Muscle of leg (tissue), 3 donors: ENCODE measurements at regions not wholly inside any gene's neighbourhood (a gene's known extent, or its start where the extent isn't known, plus 50 kb on each side); places are given as distances from the start of the nearest gene placed in this dataset.

ENCODE experiments used
- DNase-seq: peaks from one replicate; pipeline ENCODE4 v3.0.0; 2013
- H3K27ac ChIP-seq: one replicate; pipeline ENCODE4 v1.5.1; 2013; ENCODE audit warnings: mild to moderate bottlenecking, low read length, control low read depth
- H3K27me3 ChIP-seq: one replicate; pipeline ENCODE4 v1.6.1; 2013; ENCODE audit warnings: low read length; ENCODE audit not compliant: control insufficient read depth, insufficient read depth
- H3K36me3 ChIP-seq: one replicate; pipeline ENCODE4 v1.6.1; 2013; ENCODE audit warnings: low read length; ENCODE audit not compliant: control insufficient read depth, insufficient read depth
- H3K4me1 ChIP-seq: one replicate; pipeline ENCODE4 v1.6.1; 2013; ENCODE audit warnings: low read length; ENCODE audit not compliant: control insufficient read depth, insufficient read depth
- H3K4me3 ChIP-seq: one replicate; pipeline ENCODE4 v1.5.1; 2013; ENCODE audit warnings: low read length, control low read depth
- H3K9me3 ChIP-seq: replicated peaks from 2 replicates; pipeline ENCODE4 v1.6.1; 2013; ENCODE audit warnings: low read depth, low read length; ENCODE audit not compliant: control insufficient read depth
- WGBS: methylation state at CpG from one replicate; pipeline ENCODE4 v1.1.5; 2013; ENCODE audit warnings: missing lambda C conversion rate; ENCODE audit not compliant: insufficient coverage; 5-methylcytosine and 5-hydroxymethylcytosine counted together

GRCh38 chr3:24850245-24850644 is 355.6 kb upstream of the THRB start:
- H3K4me1 ChIP-seq = no peaks in the 10 kb centered on the region
- no peaks in the 10 kb centered on the region for H3K27me3 ChIP-seq
- no peak for DNase-seq
- no peak overlapping the region for H3K4me3 ChIP-seq
- no peaks in the 10 kb centered on the region for H3K36me3 ChIP-seq
- 80% methylated on average over 1 of the region's 2 CpGs for WGBS
- no peaks in the 10 kb centered on the region for H3K9me3 ChIP-seq
- H3K27ac ChIP-seq = no peak overlapping the region

- 50% methylated on average over 1 of the region's 4 CpGs for WGBS
- no peaks in the 10 kb centered on the region for H3K9me3 ChIP-seq
- no peak overlapping the region for H3K27ac ChIP-seq
- no peaks in the 10 kb centered on the region for H3K27me3 ChIP-seq
- no peak for DNase-seq
- H3K36me3 ChIP-seq = no peaks in the 10 kb centered on the region
- H3K4me3 ChIP-seq = no peak overlapping the region
- no peaks in the 10 kb centered on the region for H3K4me1 ChIP-seq
Observed at GRCh38 chr3:24853685-24854490, 359.2 kb upstream of the THRB start.

DNA sequence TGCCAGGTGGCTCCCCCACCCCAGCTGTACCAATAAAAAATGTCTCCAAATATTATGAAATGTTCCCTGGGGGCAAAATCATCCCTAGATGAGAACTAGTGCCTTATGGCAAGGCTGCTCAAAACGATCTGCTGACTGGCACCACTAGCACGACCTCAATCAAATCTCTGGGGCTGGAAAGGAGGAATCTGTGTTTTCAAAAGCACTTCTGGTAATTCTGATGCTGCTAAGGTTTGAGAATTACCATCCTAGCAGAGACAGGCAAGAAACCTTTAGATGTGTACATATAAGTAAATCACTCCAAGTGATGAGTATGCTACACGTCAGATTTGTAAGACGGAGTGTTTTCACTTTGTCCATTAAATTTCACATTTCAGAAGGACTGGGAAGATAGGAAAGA is 360.1 kb upstream of the THRB start:
- Histone ChIP-seq H3K9me3 (no peaks in the 10 kb centered on the region), H3K36me3 (no peaks in the 10 kb centered on the region), H3K27me3 (no peaks in the 10 kb centered on the region), H3K4me1 (no peaks in the 10 kb centered on the region), H3K27ac (no peak overlapping the region), H3K4me3 (no peak overlapping the region)
- 67% methylated on average over 1 of the region's 4 CpGs for WGBS
- no peak for DNase-seq

GRCh38 chr3:24857945-24858344 is 363.3 kb upstream of the THRB start:
- Histone ChIP-seq H3K9me3 (no peaks in the 10 kb centered on the region), H3K27ac (no peak overlapping the region), H3K4me1 (no peaks in the 10 kb centered on the region), H3K4me3 (no peak overlapping the region), H3K27me3 (no peaks in the 10 kb centered on the region), H3K36me3 (no peaks in the 10 kb centered on the region)
- no CpG with 5 or more reads among the region's 1 CpG for WGBS
- no peak for DNase-seq

DNA sequence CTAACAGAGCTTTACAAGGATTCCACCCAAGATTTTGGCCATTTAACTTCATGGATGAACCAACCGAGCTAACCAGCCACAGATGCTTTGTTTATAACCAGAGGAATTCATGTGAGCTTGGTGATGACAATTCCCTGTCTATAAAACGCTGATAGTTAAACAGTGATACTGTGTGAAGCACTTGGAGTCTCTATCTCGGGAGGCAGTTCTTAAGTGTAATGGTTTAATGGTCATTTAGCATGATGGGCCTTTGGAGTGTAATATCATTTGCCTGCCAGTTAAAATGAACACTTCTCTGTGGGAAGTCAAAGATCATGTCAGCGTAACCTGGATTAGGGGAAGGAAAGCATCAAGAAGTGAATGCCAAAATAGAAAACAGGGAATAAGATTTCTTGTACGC is 368.6 kb upstream of the THRB start:
- no peaks in the 10 kb centered on the region for H3K36me3 ChIP-seq
- no peak overlapping the region for H3K27ac ChIP-seq
- H3K4me1 ChIP-seq = no peaks in the 10 kb centered on the region
- no peaks in the 10 kb centered on the region for H3K27me3 ChIP-seq
- no peak for DNase-seq
- 64% methylated on average over 3 of the region's 5 CpGs for WGBS
- no peaks in the 10 kb centered on the region for H3K9me3 ChIP-seq
- H3K4me3 ChIP-seq = no peak overlapping the region

DNA sequence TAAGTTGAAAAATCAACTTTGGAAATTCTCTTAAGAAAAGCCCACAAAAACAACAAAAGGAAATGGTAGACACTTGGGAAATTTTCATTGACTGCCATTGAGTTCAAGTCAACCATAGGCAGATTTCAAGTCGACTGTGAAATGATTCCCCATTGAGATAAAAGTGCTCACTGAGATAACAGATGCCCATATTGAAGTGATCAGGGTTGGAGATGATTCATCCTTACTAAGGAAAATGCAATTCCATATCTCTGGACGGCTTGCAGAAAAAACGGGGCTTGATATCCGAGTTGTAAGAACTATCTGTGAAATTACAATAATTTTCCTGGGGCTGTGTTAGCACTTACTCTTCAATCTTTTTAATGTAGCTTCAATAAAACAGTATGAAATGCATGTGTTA is 373.1 kb upstream of the THRB start:
- no peak overlapping the region for H3K27ac ChIP-seq
- H3K4me1 ChIP-seq = no peaks in the 10 kb centered on the region
- H3K27me3 ChIP-seq = no peaks in the 10 kb centered on the region
- no CpG with 5 or more reads among the region's 4 CpGs for WGBS
- DNase-seq = no peak
- H3K36me3 ChIP-seq = no peaks in the 10 kb centered on the region
- no peaks in the 10 kb centered on the region for H3K9me3 ChIP-seq
- no peak overlapping the region for H3K4me3 ChIP-seq

GRCh38 chr3:24881239-24881638 is 386.6 kb upstream of the THRB start:
- no peaks in the 10 kb centered on the region for H3K9me3 ChIP-seq
- DNase-seq = no peak
- no peak overlapping the region for H3K27ac ChIP-seq
- no peaks in the 10 kb centered on the region for H3K36me3 ChIP-seq
- WGBS = no CpG with 5 or more reads among the region's 2 CpGs
- H3K27me3 ChIP-seq = no peaks in the 10 kb centered on the region
- H3K4me1 ChIP-seq = no peaks in the 10 kb centered on the region
- no peak overlapping the region for H3K4me3 ChIP-seq

DNA sequence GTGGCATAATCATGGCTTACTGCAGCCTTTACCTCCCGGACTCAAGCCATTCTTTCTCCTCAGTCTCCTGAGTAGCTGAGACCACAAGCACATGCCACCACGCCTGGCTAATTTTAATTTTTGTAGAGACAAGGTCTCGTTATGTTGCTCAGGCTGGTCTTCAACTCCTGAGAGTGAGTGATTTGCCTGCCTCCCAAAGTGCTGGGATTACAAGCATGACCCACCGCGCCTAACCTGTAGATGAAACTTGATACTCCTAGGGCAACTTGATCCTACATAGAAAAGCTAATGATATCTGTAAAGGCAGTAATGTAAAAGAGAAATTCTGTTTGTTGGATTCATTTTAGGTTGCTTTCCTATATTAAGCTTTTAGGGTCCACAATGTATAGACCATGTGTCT is 391.9 kb upstream of the THRB start:
- no peaks in the 10 kb centered on the region for H3K36me3 ChIP-seq
- H3K27me3 ChIP-seq = no peaks in the 10 kb centered on the region
- 80% methylated on average over 1 of the region's 5 CpGs for WGBS
- no peak for DNase-seq
- H3K4me1 ChIP-seq = no peaks in the 10 kb centered on the region
- no peaks in the 10 kb centered on the region for H3K9me3 ChIP-seq
- no peak overlapping the region for H3K4me3 ChIP-seq
- no peak overlapping the region for H3K27ac ChIP-seq

GRCh38 chr3:24890012-24890411 is 395.4 kb upstream of the THRB start:
- no peak overlapping the region for H3K4me3 ChIP-seq
- WGBS = no CpG with 5 or more reads among the region's 1 CpG
- no peaks in the 10 kb centered on the region for H3K9me3 ChIP-seq

DNA sequence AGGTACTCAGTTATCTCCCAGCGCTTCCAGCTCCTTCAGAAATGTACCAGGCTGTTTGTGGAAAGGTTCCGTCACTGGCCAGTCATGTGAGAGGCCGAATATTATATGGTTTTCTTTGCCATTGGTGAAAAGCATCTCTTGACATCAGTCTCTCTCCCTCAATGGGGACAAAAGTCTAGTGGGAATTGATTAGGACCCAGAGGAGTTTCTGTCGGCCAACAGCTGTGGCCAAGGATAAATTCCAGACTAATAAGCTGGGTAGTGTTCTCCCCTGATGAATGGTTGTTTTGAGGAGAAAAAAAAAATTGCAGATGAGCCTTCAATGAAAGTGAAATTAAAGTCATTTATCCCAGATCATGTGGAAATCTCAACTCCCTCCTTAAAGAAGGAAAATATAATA is 404.7 kb upstream of the THRB start:
- no peaks in the 10 kb centered on the region for H3K27me3 ChIP-seq
- DNase-seq = no peak
- 70% methylated on average over 2 of the region's 4 CpGs for WGBS
- no peaks in the 10 kb centered on the region for H3K36me3 ChIP-seq
- H3K4me3 ChIP-seq = no peak overlapping the region
- H3K27ac ChIP-seq = no peak overlapping the region
- H3K4me1 ChIP-seq = no peaks in the 10 kb centered on the region
- H3K9me3 ChIP-seq = no peaks in the 10 kb centered on the region

More at GRCh38 chr3:24890012-24890411, 395.4 kb upstream of the THRB start:
- no peak for DNase-seq
- Histone ChIP-seq H3K27ac (no peak overlapping the region), H3K4me1 (no peaks in the 10 kb centered on the region), H3K27me3 (no peaks in the 10 kb centered on the region), H3K36me3 (no peaks in the 10 kb centered on the region)
